GM10248 (cell line): ENCODE measurements at regions not wholly inside any gene's neighbourhood (a gene's known extent, or its start where the extent isn't known, plus 50 kb on each side); places are given as distances from the start of the nearest gene placed in this dataset.

Source experiments
- CTCF ChIA-PET: fragments of 300-600 bp; sonication (Branson Sonifier 250); formaldehyde crosslinking; extraction: SDS; loops from one replicate; lab custom pipeline; 2021; ENCODE audit warnings: antibody characterized with exemption; lab: Yijun Ruan, JAX
- POLR2A ChIA-PET: fragments of 350-650 bp; sonication (Branson Sonifier 250); formaldehyde crosslinking; extraction: SDS; loops from one replicate; lab custom pipeline; 2020; ENCODE audit warnings: antibody characterized with exemption; lab: Yijun Ruan, JAX
- DNase-seq: peaks from one replicate; pipeline ENCODE4 v3.0.0; 2012; ENCODE audit errors: extremely low spot score
- TF ChIP-seq, protein P1 (sequence below): IDR thresholded peaks from 2 replicates; pipeline ENCODE4 v1.5.1; 2012; ENCODE audit warnings: mild to moderate bottlenecking, low read depth; ENCODE audit errors: extremely low read depth, missing control alignments, control extremely low read depth

DNA sequence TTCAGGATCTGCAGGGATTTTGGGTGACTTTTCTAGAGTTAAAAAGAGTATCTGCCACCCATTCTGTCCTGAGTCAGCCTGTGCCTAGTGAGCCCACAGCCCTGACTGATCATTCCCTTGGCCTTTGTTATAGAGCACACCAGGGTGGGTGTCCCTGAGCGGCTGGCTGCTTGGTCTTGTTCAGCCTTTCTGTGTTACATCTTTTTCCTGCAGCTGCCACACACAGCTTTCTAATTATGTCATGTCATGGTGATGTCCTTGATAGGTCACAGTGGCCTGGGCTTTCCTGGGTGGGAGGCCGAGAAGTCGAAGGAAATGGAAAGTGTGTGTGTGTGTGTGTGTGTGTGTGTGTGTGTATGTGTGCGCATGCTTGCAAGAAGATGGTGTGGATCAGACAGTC, 293.2 kb upstream of the CRY1 start:
- DNase-seq, result no peak
- POLR2A ChIA-PET, result no interaction called here
- TF ChIP-seq, protein P1, sequence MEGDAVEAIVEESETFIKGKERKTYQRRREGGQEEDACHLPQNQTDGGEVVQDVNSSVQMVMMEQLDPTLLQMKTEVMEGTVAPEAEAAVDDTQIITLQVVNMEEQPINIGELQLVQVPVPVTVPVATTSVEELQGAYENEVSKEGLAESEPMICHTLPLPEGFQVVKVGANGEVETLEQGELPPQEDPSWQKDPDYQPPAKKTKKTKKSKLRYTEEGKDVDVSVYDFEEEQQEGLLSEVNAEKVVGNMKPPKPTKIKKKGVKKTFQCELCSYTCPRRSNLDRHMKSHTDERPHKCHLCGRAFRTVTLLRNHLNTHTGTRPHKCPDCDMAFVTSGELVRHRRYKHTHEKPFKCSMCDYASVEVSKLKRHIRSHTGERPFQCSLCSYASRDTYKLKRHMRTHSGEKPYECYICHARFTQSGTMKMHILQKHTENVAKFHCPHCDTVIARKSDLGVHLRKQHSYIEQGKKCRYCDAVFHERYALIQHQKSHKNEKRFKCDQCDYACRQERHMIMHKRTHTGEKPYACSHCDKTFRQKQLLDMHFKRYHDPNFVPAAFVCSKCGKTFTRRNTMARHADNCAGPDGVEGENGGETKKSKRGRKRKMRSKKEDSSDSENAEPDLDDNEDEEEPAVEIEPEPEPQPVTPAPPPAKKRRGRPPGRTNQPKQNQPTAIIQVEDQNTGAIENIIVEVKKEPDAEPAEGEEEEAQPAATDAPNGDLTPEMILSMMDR, result no peak
- CTCF ChIA-PET, result interaction anchor here (2.1 kb wide), 1 partner anchor 8 kb away, joined by 5 read pairs; no protein-coding TSS in a partner anchor

DNA sequence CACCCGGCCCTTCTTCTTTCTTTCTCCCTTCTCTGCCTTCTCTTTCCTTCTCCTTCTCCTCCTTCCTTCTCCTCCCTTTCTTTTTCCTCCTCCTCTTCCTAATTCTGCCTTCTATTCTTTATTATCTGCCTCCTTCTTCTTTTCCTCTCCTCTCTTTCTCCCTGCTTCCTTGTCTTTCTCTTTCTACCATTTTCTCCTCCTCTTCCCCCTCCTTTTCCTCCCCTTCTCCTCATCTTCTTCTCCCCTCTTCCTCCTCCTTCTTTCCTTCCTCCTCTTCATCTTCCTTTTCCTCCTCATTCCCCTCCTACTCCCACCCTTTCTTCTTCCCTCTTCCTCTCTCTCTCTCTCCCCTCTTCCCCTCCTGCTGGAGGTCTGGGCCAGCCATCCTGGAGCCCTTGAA, 294.9 kb upstream of the CRY1 start:
- CTCF ChIA-PET, result interaction anchor here (1.2 to 1.9 kb wide), 2 partner anchors 14 to 530 kb away, joined by 3 to 7 read pairs; no protein-coding TSS in a partner anchor

DNA sequence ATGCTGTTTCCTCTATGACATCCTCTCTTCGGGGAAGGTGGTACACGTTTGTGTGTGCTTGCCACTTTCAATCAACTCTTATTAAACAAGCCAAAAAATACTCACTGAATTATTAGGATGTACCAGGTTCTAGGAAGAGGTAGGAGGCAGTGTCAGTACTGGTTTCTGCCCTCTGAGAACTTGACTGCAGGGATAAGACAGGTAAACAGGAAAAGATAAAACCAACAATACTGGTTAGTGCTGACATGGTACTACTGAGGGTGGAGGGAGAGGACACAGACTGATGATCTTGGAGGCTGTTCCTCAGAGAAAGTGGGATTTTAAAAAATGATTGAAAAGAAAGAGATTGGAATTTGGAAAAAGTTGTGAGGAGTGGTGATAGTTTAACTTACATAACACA, 295.2 kb upstream of the PWP1 start:
- ChIA-PET POLR2A (no interaction called here), CTCF (interaction anchor here (1.9 kb wide), 1 partner anchor 12 kb away, joined by 7 read pairs; no protein-coding TSS in a partner anchor)
- DNase-seq, result no peak
- TF ChIP-seq, protein P1, result no peak

More for the DNA sequence above, 294.9 kb upstream of the CRY1 start:
- DNase-seq, result no peak
- POLR2A ChIA-PET, result no interaction called here
- TF ChIP-seq, protein P1, result no peak

DNA sequence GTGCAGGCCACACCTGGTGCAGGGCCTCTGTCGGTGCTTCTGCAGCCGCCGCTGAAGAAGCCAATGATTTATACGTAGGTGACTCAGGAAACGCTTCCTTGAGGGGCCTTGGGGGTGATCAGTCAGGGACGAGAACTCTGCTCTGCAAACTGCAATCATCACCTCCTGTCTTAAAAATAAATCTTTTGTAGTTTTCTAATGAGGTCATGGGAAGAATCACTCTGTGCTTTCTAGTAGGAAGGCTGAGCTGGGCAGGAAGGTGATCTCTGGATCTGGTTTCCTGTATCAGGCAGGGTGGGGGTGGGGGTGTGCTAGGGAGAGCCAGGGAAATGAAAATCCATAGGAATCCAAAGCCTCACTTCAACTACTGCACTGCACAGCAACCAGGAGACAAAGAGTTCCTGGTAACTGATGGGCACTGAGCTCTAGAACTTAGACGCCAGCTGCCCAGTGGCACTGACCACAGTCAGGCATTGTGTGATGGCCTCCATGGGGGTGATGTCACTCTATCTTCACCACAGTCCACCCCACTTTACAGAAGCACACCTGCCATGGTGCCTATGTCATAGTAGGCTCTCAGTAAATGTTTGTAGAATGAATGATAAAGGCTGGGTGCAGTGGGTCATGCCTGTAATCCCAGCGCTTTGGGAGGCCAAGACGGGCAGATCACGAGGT, 292.4 kb upstream of the PWP1 start:
- TF ChIP-seq, protein P1, result no peak
- DNase-seq, result no peak
- CTCF ChIA-PET, result interaction anchor here (1.0 kb wide), 1 partner anchor 282 kb away, joined by 3 read pairs; no protein-coding TSS in a partner anchor
- POLR2A ChIA-PET, result no interaction called here

DNA sequence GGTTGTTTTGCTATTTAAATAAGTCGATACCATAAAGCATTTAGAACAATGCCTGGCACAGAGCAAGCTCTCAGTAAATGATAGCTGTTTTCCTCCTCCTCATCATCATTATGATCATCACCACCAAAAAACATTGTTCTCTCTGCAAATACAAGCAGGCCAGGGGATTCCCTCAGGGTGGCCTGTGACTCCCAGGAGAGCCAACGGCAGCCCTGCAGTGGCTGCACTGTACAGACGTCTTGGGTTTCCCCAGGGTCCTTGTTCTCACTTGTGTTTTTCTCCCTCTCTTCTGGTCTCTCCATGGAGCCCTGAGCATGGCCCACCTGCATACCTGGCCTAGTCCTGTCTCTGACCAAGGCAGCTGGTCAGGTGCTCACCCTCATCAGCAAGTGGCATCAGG, 290.9 kb upstream of the PWP1 start:
- DNase-seq, result no peak
- CTCF ChIA-PET, result interaction anchor here (0.9 to 1.8 kb wide), 3 partner anchors 9 to 33 kb away, joined by 3 to 5 read pairs (median 5); no protein-coding TSS in a partner anchor
- TF ChIP-seq, protein P1, result no peak
- POLR2A ChIA-PET, result no interaction called here

DNA sequence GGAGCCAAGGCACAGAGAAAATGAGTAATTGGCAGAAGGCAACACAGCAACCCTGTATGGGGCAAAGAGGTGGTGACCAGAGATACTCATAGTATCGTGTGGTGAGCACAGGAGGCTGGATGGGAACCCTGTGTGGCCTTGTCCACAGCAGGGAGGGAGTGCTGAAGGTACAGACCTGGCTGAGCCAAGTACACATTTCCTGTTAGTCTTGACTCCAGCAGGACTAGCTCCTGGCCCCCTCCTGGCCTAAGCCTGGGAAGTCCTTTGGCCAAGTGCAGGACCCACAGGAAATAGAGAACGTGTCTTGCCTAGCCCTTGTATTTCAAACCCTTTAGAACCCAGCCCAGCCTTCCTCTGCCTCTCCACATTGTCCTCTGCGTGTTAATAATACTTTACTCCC, 289.8 kb upstream of the PWP1 start:
- ChIA-PET POLR2A (no interaction called here), CTCF (no interaction called here)
- TF ChIP-seq, protein P1, result no peak
- DNase-seq, result no peak
